NOMO-1 treated with DMSO at 0.1 percent for 48 hours (cell line): ENCODE measurements at regions not wholly inside any gene's neighbourhood (a gene's known extent, or its start where the extent isn't known, plus 50 kb on each side); places are given as distances from the start of the nearest gene placed in this dataset.

Experiments used
- DNase-seq: peaks from one replicate; lab custom pipeline; 2025; ENCODE audit not compliant: unreplicated experiment; lab: John Stamatoyannopoulos, UW

DNA sequence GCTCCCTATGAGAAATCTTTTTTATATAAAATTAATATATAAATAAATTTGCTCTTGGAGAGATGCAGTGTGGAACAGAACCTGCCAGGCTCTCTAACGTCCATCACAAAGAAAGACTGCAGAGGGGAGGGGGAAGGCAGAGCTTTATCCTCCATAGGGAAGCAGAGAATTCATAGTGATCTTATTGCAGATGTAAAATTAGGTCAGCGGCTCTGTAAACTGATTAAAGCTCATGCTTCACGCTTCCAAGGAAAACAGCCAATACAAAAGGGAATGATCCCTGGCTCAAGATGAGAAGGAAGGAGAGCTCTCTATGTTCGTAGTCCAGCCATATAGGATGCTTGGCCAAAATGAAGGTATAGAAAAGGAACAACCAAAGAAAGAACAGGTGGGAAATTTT is 532.3 kb upstream of the PSMD7 start:
- no peak for DNase-seq

DNA sequence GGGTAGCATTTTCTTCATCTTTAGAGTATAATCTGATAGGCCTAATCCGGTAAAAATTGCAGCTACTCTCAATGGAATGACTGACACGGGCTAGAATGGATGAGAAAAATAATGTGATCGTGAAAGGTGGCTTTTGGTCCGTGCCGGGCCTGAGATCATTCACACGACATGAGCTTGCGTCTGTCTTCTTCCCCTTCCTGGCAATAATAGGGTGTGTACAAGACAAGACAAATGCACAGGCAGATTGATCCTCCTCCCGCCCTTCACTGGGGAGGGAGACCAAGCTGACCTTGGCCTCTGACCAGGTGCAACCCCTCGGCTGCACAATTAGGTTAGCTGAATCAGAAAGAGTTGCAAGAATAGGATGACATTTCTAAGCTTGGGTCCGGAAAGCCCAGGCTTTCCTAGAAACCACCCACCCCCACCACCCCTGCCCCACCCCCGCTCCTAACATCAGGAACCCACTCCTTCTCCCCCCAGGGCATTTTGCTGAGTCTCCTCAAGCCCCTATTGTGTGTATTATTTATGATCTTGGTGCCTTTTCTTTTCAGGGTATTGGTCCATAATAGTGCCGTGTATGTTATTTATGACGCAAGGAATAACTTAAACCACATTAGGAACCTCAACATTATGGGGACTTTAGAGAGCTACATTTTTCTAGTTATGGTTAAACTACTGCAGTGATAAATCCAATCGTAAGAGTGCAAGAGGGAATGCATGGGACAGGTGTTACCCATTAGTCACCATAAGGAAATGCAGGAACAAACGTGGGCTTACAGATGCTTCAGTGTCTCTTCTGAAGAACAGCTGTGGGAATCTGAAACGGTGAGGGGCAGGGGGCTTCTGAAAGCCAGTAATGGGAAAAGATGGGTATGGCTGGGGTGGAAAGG is 540.1 kb upstream of the PSMD7 start:
- no peak for DNase-seq

DNA sequence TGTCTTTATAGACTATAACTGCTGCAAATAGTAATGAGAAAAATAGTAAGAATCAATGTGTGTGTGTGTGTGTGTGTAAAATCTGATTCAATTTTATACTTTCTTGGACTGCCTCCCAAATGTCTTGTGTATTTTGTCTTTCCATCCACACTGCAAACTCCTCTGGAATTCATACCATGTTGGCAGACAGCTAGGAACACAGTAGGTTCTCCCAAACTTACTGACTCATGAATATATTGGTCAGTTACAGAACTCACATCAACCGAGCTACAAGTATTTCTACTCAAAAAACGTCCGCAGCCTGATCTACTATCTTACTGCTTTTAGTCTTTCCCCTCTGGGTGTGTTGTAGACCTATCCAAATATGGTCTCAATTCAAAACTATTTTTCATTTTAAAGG is 542.7 kb upstream of the PSMD7 start:
- DNase-seq, result no peak

DNA sequence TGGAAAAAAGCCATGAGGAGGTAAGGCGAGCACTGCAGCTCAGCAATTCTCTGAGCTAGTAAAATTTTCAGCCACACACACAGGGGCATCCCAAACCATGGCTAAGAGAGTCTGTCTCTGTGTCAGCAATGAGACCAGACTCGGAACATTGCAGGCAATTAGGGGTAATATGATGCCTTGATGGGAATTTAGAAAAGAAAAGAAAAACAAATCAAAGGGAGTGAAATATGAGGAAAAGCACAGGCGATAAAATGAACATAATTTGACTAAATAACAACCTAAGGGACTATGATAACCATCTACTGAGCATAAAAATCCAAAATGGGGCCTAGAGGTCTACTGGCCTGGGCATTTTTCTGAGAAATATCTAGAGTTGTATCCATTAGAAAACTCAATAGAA is 546.0 kb upstream of the PSMD7 start:
- no peak for DNase-seq

DNA sequence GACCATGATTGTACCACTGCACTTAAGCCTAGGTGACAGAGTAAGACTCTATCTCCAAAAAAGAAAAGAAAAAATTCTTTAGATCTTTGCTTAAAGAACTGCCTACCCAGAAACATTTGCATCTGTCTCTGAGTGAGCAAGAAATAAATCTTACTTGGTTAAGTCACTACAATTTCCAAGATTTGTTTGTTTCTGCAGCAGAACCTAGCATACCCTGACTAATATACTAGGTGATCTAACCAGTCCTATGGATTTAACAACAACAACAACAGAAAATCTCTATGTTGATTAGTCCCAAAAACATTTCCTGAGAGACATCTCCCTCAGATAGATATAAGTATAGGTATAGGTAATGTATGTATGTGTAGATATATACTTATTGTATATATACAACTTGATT is 549.3 kb upstream of the PSMD7 start:
- no peak for DNase-seq

DNA sequence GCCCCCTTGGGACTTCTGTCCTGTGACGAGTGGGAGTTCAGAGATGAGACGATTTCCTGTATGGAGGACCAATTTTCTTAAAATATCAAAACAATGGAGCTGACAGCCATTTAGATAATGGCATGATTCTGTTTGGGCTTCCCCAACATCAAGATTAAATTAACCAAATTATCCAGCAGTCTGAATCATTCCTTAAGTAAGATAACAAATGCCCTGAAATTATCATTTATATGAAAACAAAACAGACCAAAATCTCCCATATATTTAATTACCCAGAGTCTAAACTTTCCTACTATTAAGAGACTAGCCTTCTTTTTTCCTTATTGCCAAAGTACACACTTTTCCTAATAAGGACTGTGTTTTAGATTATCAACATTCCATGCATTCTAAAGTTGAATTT is 550.1 kb upstream of the PSMD7 start:
- DNase-seq, result no peak

DNA sequence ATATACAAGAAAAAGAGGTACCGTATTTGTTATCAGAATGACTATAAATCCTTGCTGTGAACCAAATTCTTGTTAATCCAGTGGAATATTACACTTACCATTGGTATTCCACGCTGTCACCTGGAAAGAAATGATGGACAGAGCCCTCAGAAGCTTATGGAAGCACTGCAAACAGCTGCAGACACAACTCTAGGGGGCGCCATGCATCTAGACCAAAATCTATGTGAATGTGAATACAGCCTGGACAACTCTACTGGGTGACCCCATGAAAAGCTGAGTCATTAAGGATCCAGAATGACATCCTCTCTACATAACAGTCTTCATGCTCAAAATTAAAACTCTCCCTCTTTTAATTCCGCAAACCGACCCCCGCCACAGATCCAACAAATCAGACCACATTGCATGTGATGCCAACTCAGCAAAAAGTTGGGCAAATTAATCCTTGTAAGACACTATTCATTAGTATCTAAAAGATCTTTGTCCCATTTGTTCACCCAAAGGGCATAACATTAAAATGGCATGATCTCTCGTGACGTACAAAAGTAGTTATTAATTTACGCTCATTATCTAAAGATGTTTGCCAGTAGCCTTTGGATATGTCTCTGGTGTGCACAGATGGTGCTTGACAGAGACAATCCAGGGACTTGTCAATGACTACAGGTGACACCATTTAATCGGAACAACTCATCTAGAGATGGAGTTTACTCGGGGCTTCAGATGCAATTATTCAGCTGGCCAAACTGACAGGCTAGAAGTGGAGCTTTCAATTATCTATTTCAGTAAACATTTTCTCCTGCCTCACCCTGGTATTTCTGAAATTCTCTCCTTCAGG is 552.7 kb upstream of the PSMD7 start:
- DNase-seq, result no peak

DNA sequence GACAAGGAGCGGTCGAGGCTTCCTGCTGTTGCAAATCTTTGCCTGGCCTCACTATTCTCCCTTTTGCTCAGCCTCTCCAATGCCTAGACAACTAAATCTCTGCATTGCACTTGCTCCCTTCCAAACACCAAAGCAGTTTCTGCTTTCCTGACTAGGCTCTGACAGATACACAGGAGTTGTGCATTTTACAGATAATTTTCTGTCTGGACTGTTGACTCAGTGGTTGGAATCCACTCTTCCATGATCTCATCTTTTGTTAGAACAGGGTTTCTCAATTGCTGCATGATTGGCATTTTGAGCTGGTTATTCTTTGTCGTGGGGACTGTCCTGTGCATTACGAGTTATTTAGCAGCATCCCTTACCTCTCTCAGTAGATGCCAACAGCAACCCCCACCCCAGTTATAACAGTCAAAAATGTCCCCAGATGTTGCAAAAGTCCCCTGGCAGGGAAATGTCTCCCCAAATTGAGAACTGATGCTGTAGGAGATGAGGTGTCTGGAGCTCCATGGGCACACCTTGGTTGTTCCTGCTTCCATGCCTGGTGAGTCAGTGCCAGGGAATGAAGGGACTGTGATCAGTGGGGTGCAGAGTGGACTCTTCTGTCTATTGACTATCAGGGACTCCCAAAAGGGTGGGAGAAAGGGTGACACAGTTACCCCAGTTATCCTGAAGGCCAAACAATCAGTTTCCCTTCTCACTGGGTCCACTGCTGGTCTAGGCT is 557.4 kb upstream of the PSMD7 start:
- DNase-seq, result no peak

DNA sequence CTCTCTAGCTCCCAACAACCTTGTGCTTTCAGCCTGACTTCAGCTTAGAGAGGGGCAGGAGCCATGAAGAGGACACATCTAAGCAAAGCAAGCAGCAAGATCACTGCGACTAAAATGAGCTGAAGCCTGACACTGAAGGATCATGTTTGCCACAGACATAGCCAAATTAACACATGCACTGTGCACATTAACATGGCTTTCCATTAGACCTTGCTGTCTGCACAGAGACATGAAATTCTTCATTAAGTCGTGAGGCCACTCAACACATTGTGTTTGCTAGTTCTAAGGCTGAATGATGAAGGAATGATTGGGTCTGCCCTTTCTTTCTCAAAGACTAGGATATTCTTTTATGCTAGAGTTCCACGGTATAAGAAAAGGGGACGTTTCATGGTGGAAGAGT is 558.3 kb upstream of the PSMD7 start:
- DNase-seq, result no peak

DNA sequence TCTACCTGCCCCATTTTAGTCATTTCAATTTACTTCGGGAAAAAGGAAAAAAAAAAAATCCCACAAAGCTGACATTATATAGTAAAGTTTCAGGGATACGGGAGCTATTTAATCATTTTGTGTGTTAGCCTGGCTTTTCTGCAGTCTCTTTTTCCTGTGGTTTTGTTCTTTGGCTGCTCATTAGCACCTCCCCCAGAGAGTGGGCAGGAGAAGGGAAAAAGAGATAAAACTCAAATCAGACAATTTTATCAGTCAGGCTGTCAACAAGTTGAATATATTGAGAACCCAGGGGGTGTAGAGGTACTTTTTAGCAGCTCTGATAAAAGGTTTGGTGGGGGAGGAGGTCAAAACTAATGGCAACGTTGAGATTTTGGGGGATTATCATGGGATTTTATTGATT is 559.0 kb upstream of the PSMD7 start:
- DNase-seq, result no peak

DNA sequence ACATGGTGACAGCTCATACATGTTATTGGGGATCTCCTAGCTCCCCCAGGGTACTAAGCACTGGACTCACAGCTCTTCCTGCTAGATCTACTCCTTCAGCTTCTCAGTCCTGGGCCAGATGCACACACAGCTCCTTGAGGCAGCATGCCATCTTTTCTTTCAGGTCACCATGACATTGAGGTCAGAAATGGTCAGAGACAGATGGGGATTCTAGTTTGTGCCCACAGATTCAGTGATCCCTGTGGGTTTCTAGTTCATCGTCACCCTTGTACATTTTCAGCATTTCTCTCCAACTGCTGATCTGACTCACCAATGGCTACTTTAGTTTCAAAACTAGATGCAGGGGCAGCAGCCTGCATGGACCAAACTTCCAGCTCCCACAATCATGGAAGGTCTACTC is 560.7 kb upstream of the PSMD7 start:
- DNase-seq, result no peak

DNA sequence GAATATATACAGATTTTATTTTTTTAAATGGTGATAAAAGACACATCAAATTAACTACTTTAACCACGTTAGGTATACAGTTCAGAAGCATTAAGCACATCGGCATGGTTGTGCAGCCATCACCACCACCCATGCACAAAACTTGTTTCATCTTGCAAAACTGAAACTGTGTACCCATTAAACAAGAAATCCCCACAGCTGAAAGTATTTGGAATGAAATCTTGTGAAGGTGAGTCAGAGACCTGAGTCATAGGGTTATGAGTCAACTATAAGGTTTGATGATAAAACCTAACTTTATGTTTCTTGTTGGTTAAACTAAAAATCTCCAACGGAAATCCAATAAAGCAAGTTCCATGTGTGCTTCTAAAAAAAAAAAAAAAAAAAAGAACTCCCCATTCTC is 561.6 kb upstream of the PSMD7 start:
- DNase-seq, result no peak

DNA sequence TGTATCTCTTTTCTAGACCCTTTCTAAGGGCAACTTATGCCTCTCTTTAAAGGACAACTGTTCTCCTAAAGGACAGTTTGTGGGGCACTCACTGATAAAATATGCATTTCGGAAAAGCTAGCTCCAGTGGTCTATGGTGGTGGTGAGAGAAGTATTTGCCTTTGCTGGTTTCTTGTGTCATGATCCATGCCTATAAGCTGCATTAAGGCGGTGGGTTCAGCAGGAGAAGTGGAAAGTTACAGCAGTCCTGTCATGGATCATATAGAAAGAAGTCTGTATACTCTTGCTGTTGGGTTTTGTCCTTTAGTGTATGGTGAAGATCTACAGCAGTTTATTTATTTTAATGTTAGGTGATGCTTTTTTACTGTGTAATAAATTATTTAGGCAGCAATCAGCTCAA is 563.9 kb upstream of the PSMD7 start:
- no peak for DNase-seq

DNA sequence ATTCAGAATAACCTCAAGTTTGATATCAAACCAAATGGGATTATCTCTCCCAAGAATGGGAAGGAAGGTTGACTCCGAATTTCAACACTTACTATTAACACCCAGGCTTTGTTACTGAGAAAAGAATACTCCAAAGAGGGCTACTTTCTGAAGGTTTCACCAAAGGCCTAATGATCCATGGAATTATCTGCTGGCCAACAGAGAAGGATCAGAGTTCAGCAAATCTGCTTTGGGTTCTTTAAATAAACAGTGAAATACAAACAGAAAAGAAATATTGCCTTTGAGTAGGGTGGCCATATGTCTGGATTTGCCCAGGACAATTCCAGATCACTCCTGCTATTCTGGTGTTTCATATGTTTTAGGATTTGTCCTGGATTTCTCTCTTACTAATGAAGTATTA is 564.5 kb upstream of the PSMD7 start:
- no peak for DNase-seq

DNA sequence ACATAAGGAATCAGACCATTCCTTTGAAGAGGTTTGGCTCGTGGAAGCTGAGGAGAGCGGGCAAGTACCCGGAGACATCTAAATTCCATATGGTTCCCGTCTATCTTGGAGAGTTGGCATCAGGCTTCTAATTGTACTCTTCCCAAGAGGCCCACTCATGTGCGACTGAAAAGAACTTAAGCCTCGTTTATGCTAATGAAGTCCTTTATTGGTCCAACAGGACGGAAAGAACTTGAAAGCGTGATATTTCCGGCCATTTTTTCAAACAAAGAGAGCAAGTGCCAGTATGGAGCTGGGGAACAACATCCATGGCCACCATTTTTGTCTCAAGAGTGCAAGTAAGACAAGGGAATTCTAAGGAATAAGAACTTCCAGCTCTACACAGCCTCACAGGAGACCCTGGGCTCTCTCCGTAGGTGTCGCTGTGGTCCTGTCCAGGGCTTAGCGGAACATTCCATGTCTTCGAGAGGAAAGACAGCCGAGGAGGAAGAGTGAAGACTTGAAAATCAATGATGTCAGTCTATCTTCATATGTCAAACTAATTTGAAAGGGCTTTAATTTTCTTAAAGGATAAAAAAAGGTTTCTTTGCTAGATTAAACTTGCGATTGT is 566.0 kb upstream of the PSMD7 start:
- no peak for DNase-seq

DNA sequence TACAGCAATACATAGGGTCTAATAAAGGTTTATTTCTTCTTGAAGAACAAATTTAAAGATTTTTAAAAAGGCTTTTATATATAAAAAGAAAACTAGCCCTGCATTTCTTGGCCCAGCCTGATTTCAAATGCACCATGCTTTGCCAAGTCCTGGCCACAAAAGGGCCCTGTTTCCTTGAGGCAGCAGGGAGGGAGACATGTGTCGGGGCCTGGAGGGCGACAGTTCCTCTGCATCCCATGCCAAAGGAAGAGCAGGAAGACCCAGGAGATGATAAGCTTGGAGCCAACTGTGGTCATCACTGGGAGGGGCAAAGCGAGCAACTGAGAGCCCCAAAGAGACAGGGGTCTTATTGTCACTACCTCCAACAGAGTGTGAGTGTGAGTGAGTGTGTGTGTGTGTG is 571.5 kb upstream of the PSMD7 start:
- DNase-seq, result no peak

DNA sequence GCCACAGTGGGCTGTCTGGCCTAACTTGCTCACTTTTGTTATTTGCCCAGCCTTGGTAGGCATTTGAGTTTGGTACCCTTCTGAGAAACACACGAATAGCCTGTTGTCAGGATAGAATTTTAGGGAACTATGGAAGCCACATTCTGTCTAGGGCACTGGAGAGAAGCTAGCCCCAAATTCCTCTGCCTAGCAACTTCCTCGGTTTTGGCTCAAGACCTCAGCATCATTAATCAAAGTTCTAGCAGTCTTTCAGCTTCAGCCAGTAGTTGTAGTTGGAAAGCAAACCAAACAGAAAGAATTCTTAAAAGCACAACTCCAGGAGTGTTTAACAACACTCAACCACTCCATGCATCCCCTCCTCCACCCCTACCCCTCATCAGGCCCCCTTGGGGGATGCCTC is 572.1 kb upstream of the PSMD7 start:
- DNase-seq, result no peak

DNA sequence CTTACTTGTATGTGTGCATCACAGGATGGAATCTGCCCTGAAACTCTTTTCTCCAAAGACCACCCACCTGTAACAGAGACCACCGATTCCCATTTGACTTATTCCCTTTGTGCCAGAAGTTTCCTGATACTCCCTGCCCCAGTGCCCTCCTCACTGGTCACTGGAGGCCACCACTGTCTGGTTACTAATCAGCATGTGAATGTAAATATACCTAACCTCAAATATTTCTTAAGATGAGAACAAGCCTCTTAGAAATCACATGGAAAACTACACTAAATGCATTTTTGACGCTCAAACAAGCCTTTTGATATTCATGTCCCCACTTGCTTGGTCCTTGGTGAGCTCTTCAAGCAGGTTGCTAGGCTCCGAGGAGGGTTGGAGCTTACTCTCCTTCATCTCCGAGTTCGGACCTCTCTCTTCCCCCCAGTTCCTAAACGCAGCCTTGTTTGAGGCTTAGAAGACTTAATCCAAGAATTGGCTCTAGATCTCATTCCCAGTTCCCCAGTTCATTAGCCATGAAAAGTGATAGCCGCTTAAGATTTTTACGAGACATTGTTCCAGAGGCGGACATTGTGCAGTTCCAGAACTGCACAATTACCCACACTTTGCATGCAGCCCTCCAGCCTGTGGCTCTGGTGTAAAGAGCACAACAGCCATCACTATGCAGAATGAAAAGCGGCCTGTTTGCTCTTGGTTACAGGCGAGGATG is 579.2 kb upstream of the PSMD7 start:
- no peak for DNase-seq

DNA sequence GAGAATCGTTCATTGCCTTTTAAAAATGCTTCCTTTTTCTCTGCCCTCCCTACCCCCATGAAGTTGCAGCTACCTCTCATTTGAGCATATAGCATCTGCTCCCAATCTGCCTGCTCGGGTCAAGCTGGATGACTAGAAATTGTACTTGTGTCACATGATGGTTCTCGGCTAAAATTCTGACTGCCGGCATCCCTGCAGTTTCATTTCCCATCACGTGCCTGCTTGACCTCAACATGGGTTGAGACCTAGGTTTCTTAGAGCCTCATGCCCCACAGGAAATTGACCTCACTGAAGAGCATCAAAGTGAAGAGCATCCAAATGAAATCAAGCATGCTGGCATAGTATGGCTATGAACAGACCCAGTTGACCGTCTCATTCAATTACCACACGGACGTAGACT is 581.6 kb upstream of the PSMD7 start:
- no peak for DNase-seq

DNA sequence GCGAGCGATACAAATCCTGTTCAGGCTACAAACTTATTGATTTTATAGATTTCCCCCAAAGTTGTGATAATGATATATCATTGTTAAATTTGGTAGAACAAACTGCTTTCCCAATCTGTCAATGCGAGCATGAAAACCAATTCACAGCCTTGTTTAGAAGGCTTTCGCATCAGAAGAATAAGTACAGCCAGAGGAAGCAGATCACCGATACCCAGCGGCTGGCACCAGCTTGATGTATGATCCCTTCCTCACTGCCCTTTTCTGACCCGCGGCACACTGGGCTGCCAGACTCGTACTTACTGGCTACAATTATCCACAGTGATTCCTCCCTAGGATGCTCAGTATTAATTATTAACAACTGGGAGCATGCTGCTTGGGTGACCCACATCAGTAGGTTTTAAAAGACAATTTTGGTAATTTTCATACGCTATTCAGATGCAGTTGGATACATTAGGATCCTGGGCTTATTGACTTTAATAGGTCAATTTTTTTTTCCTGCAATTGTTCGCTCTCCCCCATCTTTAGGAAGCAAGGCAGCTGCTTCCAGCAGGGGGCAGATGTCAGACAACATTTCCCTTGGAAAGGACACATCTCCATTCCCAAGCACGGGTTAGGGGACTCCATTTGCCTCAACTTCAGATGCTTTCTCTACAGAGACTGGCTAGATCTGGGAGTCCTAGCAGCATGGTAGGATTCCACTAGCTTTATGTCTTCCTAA is 582.7 kb upstream of the PSMD7 start:
- DNase-seq, result no peak
